T-helper 1 cell treated with Interleukin-12 subunit alpha and Interleukin-12 subunit beta and Interleukin-4 antibody, amounts not matched to agents 30 μg/mL and 1 μg/mL, for 36 hours (primary cell): ENCODE measurements at regions not wholly inside any gene's neighbourhood (a gene's known extent, or its start where the extent isn't known, plus 50 kb on each side); places are given as distances from the start of the nearest gene placed in this dataset.
"Not testable (repeated sequence)": the region's sequence is repeated elsewhere in the genome, so short reads cannot be mapped to it uniquely, and the experiment has no call there.

Source experiments
- H3K27ac Mint-ChIP-seq: one replicate; pipeline ENCODE4 v1.8.0; 2021; ENCODE audit warnings: mild to moderate bottlenecking, mixed read lengths
- H3K27me3 Mint-ChIP-seq: one replicate; pipeline ENCODE4 v1.8.0; 2021; ENCODE audit warnings: low read depth, mixed read lengths
- H3K36me3 Mint-ChIP-seq: one replicate; pipeline ENCODE4 v1.8.0; 2021; ENCODE audit warnings: low read depth, mixed read lengths
- H3K4me1 Mint-ChIP-seq: one replicate; pipeline ENCODE4 v1.8.0; 2021; ENCODE audit warnings: low read depth, mixed read lengths
- H3K4me3 Mint-ChIP-seq: one replicate; pipeline ENCODE4 v1.8.0; 2021; ENCODE audit warnings: mild to moderate bottlenecking, moderate library complexity, mixed read lengths
- H3K9me3 Mint-ChIP-seq: one replicate; pipeline ENCODE4 v1.8.0; 2021; ENCODE audit warnings: mixed read lengths

GRCh38 chr5:91296674-91297143 is 86.4 kb downstream of the ARRDC3 start:
- Mint-ChIP-seq H3K4me3 (no peak overlapping the region), H3K27me3 (no peaks in the 10 kb centered on the region), H3K27ac (no peak overlapping the region), H3K4me1 (peaks cover 18% of the 10 kb centered on the region), H3K36me3 (no peaks in the 10 kb centered on the region), H3K9me3 (no peaks in the 10 kb centered on the region)

GRCh38 chr5:91296102-91296501 is 87.0 kb downstream of the ARRDC3 start:
- not testable (repeated sequence) for H3K9me3 Mint-ChIP-seq, H3K27me3 Mint-ChIP-seq, H3K36me3 Mint-ChIP-seq, H3K4me3 Mint-ChIP-seq, H3K27ac Mint-ChIP-seq
- H3K4me1 Mint-ChIP-seq = peaks cover 20% of the 10 kb centered on the region

GRCh38 chr5:91293131-91293530 is 90.0 kb downstream of the ARRDC3 start:
- Mint-ChIP-seq H3K27me3 (no peaks in the 10 kb centered on the region), H3K4me1 (peaks cover 22% of the 10 kb centered on the region), H3K27ac (no peak overlapping the region), H3K36me3 (no peaks in the 10 kb centered on the region), H3K9me3 (no peaks in the 10 kb centered on the region), H3K4me3 (no peak overlapping the region)

GRCh38 chr5:91291628-91292569 is 91.2 kb downstream of the ARRDC3 start:
- Mint-ChIP-seq H3K27me3 (no peaks in the 10 kb centered on the region), H3K27ac (no peak overlapping the region)

GRCh38 chr5:91288118-91288916 is 94.8 kb downstream of the ARRDC3 start:
- H3K27me3 Mint-ChIP-seq = no peaks in the 10 kb centered on the region
- peaks cover 24% of the 10 kb centered on the region for H3K4me1 Mint-ChIP-seq
- H3K9me3 Mint-ChIP-seq = peaks cover 22% of the 10 kb centered on the region
- H3K36me3 Mint-ChIP-seq = peaks cover 18% of the 10 kb centered on the region
- H3K27ac Mint-ChIP-seq = no peak overlapping the region
- no peak overlapping the region for H3K4me3 Mint-ChIP-seq

More at GRCh38 chr5:91291628-91292569, 91.2 kb downstream of the ARRDC3 start:
- peaks cover 22% of the 10 kb centered on the region for H3K4me1 Mint-ChIP-seq
- H3K36me3 Mint-ChIP-seq = peaks cover 3% of the 10 kb centered on the region
- H3K4me3 Mint-ChIP-seq = no peak overlapping the region
- peaks cover 6% of the 10 kb centered on the region for H3K9me3 Mint-ChIP-seq

GRCh38 chr5:91285062-91285461 is 98.1 kb downstream of the ARRDC3 start:
- H3K4me3 Mint-ChIP-seq, H3K27me3 Mint-ChIP-seq, H3K27ac Mint-ChIP-seq: not testable (repeated sequence)
- peaks cover 21% of the 10 kb centered on the region for H3K36me3 Mint-ChIP-seq
- peaks cover 22% of the 10 kb centered on the region for H3K9me3 Mint-ChIP-seq
- H3K4me1 Mint-ChIP-seq = peaks cover 21% of the 10 kb centered on the region

GRCh38 chr5:91283899-91284298 is 99.2 kb downstream of the ARRDC3 start:
- Mint-ChIP-seq H3K27me3 (peaks cover 3% of the 10 kb centered on the region), H3K4me1 (peaks cover 27% of the 10 kb centered on the region), H3K27ac (no peak overlapping the region), H3K36me3 (peaks cover 21% of the 10 kb centered on the region), H3K9me3 (peaks cover 22% of the 10 kb centered on the region), H3K4me3 (no peak overlapping the region)

GRCh38 chr5:91283326-91283725 is 99.8 kb downstream of the ARRDC3 start:
- peaks cover 21% of the 10 kb centered on the region for H3K36me3 Mint-ChIP-seq
- no peak overlapping the region for H3K27ac Mint-ChIP-seq
- H3K4me1 Mint-ChIP-seq = peaks cover 29% of the 10 kb centered on the region
- no peak overlapping the region for H3K4me3 Mint-ChIP-seq
- peaks cover 22% of the 10 kb centered on the region for H3K9me3 Mint-ChIP-seq
- H3K27me3 Mint-ChIP-seq = peaks cover 3% of the 10 kb centered on the region

GRCh38 chr5:91282210-91282609 is 100.9 kb downstream of the ARRDC3 start:
- Mint-ChIP-seq H3K27ac (no peak overlapping the region), H3K27me3 (peaks cover 3% of the 10 kb centered on the region), H3K36me3 (peaks cover 18% of the 10 kb centered on the region), H3K4me1 (peaks cover 29% of the 10 kb centered on the region), H3K9me3 (peaks cover 20% of the 10 kb centered on the region), H3K4me3 (no peak overlapping the region)

GRCh38 chr5:91281401-91281800 is 101.7 kb downstream of the ARRDC3 start:
- H3K9me3 Mint-ChIP-seq = peaks cover 13% of the 10 kb centered on the region
- H3K4me1 Mint-ChIP-seq = peaks cover 29% of the 10 kb centered on the region
- peak overlapping the region; percentile 91 for H3K27ac Mint-ChIP-seq
- peaks cover 3% of the 10 kb centered on the region for H3K27me3 Mint-ChIP-seq
- H3K4me3 Mint-ChIP-seq = peak overlapping the region; percentile 79
- peaks cover 18% of the 10 kb centered on the region for H3K36me3 Mint-ChIP-seq

- Mint-ChIP-seq H3K27ac (peak overlapping the region; percentile 91), H3K27me3 (peaks cover 10% of the 10 kb centered on the region), H3K4me1 (peaks cover 29% of the 10 kb centered on the region), H3K36me3 (peaks cover 15% of the 10 kb centered on the region), H3K9me3 (peaks cover 8% of the 10 kb centered on the region), H3K4me3 (peak overlapping the region; percentile 79)
Observed at GRCh38 chr5:91280362-91281269, 102.5 kb downstream of the ARRDC3 start.

GRCh38 chr5:91277840-91278239 is 105.3 kb downstream of the ARRDC3 start:
- Mint-ChIP-seq H3K27me3 (peaks cover 11% of the 10 kb centered on the region), H3K9me3 (no peaks in the 10 kb centered on the region), H3K4me1 (peaks cover 27% of the 10 kb centered on the region), H3K4me3 (no peak overlapping the region), H3K27ac (no peak overlapping the region), H3K36me3 (peaks cover 3% of the 10 kb centered on the region)

- H3K4me1 Mint-ChIP-seq = peaks cover 29% of the 10 kb centered on the region
- H3K27me3 Mint-ChIP-seq = peaks cover 11% of the 10 kb centered on the region
- no peak overlapping the region for H3K27ac Mint-ChIP-seq
- no peaks in the 10 kb centered on the region for H3K9me3 Mint-ChIP-seq
- H3K36me3 Mint-ChIP-seq = no peaks in the 10 kb centered on the region
- no peak overlapping the region for H3K4me3 Mint-ChIP-seq
Observed at GRCh38 chr5:91277093-91277626, 106.0 kb downstream of the ARRDC3 start.

- H3K9me3 Mint-ChIP-seq = no peaks in the 10 kb centered on the region
- peak overlapping the region; percentile 55 for H3K27ac Mint-ChIP-seq
- H3K36me3 Mint-ChIP-seq = no peaks in the 10 kb centered on the region
- peaks cover 14% of the 10 kb centered on the region for H3K27me3 Mint-ChIP-seq
- H3K4me3 Mint-ChIP-seq = no peak overlapping the region
- peaks cover 20% of the 10 kb centered on the region for H3K4me1 Mint-ChIP-seq
Observed at GRCh38 chr5:91272858-91273257, 110.3 kb downstream of the ARRDC3 start.
